ENCODE measurements at regions not wholly inside any gene's neighbourhood (a gene's known extent, or its start where the extent isn't known, plus 50 kb on each side); places are given as distances from the start of the nearest gene placed in this dataset.

DNA sequence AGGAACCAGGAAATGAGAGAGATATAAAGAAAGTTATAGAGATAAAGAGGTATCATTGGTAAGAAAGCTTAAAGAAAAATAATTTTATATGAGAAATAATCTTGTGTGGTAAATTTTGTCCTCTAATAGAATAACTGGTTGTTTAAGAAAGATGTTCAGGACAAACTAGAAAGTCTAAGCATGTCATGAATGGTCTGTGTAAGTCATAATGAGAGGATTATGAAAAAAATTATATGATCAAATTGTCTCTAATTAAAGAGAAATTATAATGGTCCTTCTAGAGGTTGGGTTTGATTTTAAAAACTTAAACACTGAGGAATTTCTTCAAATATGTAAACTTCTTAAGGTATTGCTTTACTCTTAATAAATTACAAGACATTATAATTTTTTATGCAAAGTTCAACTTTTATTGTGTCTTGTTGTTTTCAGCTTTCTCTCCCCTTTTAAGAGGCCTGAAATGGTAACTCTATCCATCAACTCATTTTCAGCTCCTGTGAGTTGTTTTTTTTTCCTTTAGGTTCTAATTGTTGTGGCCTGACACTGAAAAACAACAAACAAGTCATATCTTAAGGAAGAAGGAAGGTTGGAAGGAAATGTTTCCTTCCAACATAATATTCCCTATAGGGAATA is 88.2 kb upstream of the CNOT2 start:
- no peak for TF ChIP-seq GATA3 (IDR thresholded peaks at IDR 0.05; ENCODE audit: low read depth, low read length)

DNA sequence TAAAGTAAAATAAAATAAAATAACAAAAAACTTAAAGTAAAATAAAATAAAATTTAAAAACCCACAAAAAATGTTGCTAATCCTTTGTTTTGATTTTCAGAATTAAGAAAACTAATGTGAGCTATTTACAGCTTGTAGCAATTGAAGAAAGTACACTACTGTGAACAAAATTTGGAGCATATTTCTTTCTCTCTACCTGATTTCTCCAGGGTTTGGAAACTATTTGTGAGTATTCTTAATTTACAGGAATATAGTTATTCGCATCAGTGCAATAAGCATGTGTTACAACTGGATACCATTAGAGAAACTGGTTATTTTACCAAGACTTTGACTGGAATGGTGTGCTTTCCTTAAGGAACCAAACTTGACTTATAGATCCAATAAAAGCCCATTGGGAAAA is 86.1 kb upstream of the CNOT2 start:
- TF ChIP-seq GATA2 (IDR thresholded peaks at IDR 0.05; ENCODE audit: low read depth, low read length) (no peak), GATA3 (IDR thresholded peaks at IDR 0.05; ENCODE audit: low read depth, low read length) (no peak)

DNA sequence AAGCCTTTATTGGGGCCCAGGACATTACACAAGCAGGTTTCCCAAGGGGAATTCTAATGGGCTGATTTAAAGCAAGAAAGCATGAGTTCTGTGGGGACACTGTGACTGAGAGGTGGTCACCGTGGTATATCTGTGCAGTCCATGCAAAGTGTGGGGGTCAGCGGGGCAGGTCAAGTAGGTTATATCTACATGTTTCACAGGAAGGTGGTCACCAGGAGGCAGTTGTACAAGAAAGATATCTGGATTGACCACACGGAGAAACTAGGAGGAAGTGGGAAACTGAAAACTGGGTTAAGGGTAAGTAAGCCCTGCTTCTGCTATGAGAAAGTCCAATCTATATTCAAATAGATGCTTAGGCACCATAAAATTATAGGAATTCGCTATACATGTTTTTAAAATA is 77.8 kb upstream of the CNOT2 start:
- TF ChIP-seq GATA2 (IDR thresholded peaks at IDR 0.05; ENCODE audit: low read depth, low read length) (no peak), GATA3 (IDR thresholded peaks at IDR 0.05; ENCODE audit: low read depth, low read length) (no peak)

DNA sequence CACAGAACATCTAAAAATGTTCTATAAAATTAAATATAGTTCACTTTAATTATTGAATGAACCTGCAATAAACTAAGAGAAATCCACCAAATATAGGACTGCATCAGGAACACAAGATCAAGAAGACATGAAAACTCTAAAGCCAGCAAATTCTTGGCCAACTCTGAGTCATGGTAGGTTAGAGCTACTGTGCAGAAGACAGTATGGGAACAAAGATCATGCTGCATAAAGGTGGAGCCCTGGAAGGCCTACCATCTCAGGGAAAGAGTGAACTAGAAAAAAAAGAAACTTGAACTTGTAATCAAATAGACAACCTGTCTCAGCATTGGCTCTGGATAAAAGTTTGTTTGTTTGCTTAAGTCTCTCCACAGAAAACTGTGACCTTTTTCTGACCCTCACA is 66.9 kb upstream of the CNOT2 start:
- TF ChIP-seq GATA2 (IDR thresholded peaks at IDR 0.05; ENCODE audit: low read depth, low read length) (no peak), GATA3 (IDR thresholded peaks at IDR 0.05; ENCODE audit: low read depth, low read length) (no peak)

DNA sequence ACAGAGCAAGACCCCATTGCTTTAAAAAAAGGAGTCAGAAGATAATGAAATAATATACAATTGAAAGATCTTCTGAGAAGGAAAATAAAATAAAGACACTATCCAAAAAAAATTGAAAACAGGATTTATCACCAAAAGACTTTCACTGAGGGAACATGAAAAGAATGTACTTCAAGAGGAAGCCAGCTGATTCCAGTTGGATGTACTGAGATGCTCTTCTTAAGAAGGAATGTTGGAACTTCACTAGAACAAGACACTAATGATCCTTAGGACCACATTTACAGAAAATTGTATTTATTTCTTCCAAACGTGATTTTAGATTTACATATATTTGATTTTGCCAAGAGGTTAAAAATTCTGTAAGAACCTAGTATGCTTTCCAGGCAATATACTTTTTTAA is 65.6 kb upstream of the CNOT2 start:
- TF ChIP-seq GATA3 (IDR thresholded peaks at IDR 0.05; ENCODE audit: low read depth, low read length) = no peak

DNA sequence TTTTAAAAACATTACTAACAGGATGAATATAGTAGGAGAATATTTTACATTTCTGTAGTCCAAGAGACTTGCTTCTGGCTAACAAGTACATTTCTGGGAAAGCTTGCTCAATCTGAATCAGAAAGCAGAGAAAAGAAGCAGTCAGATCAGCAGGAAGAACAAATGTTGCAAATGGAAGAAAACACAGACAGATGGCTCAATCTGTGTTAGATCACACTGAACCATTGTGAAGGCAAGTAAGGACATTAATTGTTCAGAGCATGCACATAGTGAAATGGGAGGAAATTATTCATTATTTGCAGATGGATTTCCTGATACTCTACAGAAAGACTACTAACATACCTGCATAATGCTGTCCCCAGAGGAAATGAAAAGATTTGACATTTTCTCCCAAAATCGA is 65.2 kb upstream of the CNOT2 start:
- TF ChIP-seq GATA3 (IDR thresholded peaks at IDR 0.05; ENCODE audit: low read depth, low read length) (no peak), GATA2 (IDR thresholded peaks at IDR 0.05; ENCODE audit: low read depth, low read length) (no peak)

DNA sequence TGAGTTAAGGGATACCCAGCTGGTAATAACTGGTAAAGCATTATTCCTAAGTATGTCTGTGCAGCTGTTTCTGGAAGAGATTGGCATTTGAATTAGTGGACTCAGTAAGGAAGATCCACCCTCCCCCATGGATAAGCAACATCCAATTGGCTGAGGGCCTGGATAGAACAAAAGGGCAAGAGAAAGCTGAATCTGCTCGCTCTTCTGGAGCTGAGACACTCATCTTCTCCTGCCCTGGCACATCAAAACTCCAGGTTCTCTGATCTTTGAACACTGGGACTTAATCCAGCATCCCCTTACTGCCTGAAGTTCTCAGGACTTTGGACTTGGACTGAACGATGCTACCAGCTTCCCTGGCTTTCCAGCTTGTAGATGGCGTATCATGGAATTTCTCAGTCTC is 63.1 kb upstream of the CNOT2 start:
- TF ChIP-seq GATA3 (IDR thresholded peaks at IDR 0.05; ENCODE audit: low read depth, low read length) = no peak
- TF ChIP-seq GATA2 (IDR thresholded peaks at IDR 0.05; ENCODE audit: low read depth, low read length) = no peak

DNA sequence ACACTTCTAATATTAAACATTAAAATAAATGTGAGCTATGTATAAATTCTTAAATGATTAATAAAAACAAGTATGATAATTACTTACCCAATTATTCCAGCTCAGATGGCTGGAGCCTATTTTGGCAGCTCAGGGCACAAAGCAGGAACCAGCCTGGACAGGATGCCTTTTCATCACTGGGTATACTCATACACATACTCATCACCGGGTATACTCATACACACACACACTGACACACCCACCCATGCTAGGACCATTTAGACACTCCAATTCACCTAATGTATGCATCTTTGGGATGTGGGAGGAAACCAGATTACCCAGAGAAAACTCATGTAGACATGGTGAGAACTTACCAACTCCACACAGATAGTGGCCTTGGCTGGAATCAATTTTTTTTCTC is 57.9 kb upstream of the CNOT2 start:
- no peak for TF ChIP-seq GATA3 (IDR thresholded peaks at IDR 0.05; ENCODE audit: low read depth, low read length)
- TF ChIP-seq GATA2 (IDR thresholded peaks at IDR 0.05; ENCODE audit: low read depth, low read length) = no peak

DNA sequence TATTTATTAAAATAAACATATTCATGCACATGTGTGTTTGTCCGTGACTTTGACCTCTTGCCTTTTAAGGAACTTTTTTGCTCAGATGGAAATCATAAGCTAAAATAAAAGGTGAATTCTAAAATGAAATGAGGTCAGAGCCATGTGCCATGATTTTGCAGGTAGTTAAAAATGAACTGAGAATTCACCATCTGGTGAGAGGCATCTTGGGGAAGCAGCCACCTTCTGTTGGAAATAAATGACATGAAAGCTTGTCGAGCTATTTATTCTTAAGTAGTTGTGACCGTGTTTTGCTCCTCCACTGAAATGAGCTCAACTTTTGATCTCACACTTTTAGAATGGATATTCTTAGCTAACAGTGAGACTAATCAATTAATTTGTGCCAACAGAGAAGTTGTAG is 56.8 kb upstream of the CNOT2 start:
- no peak for TF ChIP-seq GATA3 (IDR thresholded peaks at IDR 0.05; ENCODE audit: low read depth, low read length)
- no peak for TF ChIP-seq GATA2 (IDR thresholded peaks at IDR 0.05; ENCODE audit: low read depth, low read length)

DNA sequence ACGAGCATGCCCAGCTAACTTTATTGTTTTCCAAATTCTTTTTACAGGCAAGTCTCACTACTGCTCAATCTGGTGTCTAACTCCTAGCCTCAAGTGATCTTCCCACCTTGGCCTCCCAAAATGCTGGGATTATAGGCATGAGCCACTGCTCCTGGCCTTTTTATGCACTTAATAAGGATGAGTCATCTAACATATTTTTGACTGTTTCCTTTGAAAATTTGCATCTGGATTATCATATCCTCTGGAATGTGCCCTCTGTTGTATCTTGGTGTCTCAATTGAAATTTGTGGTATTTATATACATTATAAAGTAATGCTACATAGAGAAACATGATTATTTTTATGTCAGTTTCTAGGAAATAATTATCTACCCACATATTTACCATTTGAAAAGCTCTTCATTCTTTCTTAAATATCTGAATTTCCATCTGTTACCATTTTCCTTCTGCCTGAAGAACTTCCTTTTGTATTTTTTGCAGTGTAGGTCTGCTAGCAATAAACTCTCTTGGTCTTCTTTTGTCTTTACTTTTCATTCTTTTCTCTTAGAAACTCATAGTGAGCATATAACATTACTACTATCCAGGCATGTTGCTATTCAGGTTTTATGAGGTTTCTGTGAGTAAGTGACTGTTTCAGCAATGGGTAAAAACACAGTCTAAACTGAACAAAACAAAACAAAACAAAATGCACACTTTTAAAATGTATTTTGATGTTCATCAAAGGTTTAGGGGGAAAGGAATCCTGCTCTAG is 52.8 kb upstream of the CNOT2 start:
- TF ChIP-seq GATA3 (IDR thresholded peaks at IDR 0.05; ENCODE audit: low read depth, low read length) (no peak), GATA2 (IDR thresholded peaks at IDR 0.05; ENCODE audit: low read depth, low read length) (no peak)

All from SH-SY5Y (cell line).